GM18861 (cell line): ENCODE measurements at regions not wholly inside any gene's neighbourhood (a gene's known extent, or its start where the extent isn't known, plus 50 kb on each side); places are given as distances from the start of the nearest gene placed in this dataset.
"Not testable (repeated sequence)": the region's sequence is repeated elsewhere in the genome, so short reads cannot be mapped to it uniquely, and the experiment has no call there.

Experiments
- ATAC-seq: cut with Tn5 transposase; IDR thresholded peaks from one replicate; pipeline ENCODE4 v1.9.1; 2021; ENCODE audit not compliant: unreplicated experiment

DNA sequence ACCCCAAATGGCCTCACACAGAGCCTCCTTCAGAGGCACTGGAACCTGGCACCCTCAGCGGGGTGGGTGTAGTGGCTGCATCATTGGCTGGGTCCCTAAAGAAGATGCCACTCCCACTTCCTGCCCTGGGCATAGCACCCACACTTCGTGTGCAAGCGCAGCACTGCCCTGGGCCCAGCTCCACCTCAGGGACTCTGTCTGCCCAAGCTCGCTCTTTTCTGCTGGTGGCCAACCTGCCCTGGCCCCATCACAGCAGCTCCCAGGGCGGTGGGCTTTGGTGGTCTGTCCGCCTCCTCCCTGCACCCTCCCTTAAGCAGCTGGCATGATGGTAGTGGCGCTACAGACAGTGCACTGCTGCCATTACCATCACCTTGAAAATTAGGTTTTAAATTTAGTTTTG is 829.3 kb upstream of the BRINP3 start:
- no peak for ATAC-seq

DNA sequence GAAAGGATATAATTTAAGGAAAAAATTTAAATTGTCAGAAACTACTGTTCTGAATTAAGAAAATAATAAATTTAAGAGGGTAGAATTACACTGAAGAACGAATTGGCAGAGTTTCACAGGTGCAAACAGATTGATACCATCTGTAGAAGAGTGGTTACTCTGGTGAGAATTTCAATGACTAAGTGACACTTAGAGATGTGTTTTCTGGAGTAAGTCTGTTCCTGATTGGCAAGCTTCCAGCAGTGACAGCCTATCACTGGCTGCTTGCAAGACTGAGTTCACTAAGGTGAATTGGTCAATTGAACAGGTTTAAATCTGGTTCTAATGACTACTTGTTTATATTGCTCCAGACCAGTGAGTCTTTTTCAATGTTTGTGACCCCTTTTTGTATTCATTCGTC is 838.2 kb upstream of the RGS18 start:
- no peak for ATAC-seq

DNA sequence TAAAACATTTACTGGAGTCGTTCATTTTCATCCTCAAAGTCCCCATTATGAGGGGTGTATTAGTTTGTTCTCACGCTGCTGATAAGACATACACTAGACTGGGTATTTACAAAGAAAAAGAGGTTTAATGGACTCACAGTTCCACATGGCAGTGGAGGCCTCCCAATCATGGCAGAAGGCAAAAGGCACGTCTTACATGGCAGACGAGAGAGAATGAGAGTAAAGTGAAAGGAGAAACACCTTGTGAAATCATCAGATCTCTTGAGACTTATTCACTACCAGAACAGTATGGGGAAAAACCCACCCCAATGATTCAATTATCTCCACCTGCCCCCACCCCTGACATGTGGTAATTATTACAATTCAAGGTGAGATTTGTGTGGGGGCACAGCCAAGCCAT is 830.4 kb upstream of the RGS18 start:
- ATAC-seq, result no peak

DNA sequence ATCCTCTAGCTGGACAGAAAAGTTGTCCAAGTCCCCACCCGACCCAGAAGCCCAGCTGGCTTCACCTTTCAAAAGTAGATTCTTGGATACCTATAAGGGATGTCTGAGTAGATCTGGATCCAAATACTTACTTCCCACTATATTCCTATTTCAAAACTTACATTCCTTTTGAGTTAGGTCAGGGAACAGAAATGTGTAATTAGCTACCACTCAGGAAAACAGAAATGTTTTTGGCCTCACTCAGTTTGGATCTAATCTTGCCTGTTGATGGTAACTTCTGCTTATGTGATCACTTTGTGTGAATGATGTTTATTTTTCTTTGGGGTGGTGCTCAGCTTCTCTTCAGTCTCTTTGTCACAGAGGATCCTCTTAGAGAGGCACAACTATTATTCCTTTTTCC is 814.4 kb upstream of the RGS18 start:
- ATAC-seq, result no peak

DNA sequence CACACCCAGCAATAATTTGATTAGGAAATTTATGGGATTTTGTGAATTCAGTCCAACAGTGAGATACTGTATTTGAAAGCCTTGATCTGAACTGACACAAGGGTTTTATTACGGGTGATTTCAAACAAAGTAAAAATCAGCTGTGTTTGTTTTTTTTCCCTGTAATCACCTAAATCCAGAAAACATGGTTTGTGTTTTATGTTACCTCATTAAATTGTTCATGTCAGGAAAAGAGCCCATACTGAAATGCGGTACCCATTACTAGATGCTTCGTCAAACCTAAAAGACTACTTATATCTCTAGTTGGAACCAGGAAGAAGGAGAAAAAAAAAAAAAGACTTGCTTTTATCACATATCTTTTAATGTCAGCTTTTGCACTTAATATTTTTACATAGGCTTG is 811.9 kb upstream of the RGS18 start:
- no peak for ATAC-seq

DNA sequence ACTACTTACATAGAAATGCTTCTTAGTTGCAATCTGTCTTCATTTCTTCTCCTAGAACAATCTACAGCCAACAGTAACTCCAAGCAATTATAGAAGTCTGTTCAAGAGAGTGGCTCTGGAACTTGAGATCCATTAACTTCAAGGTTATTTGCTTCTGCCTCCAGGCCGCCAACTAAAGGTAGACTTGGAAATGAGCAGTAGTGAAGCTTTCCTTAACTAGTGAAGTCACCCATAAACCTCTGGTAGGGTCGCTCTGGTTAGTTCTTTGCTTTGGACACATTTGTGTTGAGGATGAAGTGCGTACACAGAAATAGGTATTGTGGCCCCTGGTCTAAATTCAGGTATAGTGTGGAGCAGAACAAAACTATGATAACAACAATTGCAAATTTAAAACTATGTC is 809.9 kb upstream of the RGS18 start:
- ATAC-seq, result no peak

DNA sequence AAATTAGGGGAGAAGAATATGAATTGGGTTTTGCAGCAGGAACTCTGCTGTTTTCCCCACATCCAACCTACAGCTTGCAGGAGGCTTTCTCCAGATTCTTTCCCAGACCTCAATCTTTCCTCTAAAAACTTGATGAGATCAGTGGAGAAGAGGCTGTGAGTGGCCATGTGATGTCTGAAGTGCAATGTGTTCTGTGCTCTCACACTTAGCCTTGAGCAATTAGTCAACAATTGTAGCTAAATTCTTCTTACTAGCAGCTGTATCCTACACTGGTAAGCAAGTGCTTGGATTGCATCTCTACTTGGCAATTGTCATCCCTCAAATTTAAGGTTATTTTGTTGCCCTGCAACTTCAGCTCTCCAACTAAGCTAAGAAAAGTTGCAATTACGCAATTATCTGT is 807.3 kb upstream of the RGS18 start:
- no peak for ATAC-seq

DNA sequence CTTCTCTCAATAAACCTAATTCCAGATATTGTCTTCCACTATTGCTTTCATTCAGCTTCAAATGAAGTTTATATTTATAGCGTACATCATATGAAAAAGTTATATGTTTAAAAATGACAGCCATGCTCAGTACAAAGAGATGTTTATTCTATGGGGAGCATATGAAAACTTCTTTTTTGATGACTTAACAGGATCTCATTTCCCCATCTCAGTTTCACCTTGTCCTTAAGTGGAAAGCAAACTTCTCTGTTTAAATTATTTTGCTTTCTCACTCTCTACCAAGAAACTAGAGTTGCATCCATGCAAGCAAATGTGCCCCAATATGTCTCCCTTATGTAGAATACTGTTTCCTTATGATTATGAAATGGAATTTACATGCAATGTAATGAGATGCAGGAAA is 799.5 kb upstream of the RGS18 start:
- ATAC-seq, result no peak

DNA sequence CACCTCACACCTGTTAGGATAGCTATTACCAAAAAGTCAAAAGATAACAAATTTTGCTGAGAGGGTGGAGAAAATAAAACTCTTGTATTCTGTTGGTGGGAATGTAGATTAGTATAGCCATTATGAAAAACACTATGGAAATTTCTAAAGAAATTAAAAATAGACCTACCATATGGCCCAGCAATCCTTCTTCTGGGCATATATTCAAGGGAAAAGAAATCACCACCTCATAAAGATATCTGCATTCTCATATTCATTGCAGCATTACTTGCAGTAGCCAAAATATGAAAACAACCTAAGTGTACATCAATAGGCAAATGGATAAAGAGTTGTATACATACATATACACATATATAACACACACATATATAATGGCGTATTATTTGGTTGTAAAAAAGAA is 791.6 kb upstream of the RGS18 start:
- ATAC-seq, result no peak

DNA sequence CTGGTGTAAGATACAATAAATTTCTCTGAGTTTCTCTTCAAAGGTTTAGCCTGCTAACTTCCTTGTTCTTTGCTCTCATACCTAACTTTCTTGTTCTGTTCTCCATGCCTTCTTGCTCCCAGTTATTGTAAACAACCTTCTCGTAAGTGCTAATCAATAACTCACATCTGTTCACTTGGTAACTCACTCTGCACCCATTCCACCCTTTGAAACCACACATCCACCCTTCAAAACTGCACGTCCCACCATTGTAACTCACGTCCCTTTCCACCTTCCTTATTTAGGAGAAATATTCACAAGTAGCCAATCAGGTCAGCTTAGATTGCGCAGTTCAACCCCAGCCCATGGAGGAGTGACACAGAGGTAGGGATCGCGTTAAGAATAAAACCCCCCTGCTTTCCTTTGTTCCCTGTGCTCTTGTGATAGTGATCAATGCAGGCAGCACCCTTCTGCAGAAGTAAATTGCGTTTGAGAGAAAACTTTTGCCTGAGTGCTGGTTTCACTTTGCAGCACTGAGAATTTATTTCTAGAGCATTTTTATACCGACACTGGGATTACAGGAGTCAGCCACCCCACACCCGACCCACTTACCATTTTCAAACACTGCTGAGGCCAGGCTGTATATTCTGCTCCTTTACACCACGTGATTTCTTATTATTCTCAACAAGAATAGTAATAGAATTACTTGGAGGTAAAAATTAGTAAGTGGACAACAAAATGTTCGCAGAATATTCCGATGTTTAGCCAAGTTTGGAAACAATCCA is 789.2 kb upstream of the RGS18 start:
- no peak for ATAC-seq

DNA sequence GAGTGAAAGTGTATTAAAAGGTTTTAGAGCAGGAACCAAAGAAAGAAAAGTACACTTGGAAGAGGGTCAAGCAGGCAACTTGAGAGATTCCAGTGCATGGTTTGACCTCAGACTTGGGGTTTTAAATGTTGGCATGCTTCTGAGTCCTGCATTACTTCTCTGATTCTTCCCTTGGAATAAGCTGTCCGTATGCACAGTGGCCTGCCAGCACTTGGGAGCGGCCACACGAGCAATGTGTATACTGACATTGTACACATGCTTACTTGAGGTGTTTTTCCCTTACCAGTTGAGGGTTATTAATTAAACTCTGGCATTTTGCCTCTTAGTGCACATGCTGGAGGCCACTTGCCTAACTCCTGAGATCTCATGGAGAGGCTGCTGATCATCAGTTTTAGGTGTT is 786.6 kb upstream of the RGS18 start:
- no peak for ATAC-seq

DNA sequence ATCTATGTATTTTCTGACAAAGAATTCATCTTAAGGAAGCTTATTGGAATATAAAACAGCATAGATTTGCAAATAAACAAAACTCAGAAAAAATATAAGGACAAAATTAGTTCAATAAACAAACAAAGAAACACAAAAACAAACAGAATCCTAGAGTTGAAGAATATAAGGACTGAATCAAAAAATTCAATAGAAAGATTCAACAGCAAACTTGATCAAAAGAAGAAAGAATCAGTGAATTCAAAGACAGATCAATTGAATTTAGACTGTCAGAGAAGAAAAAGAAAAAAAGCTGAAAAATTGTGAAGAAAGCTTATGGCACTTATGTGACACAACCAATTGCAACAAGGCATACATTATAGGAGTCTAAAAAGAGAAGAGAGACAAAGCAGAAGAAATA is 770.0 kb upstream of the RGS18 start:
- ATAC-seq, result no peak

DNA sequence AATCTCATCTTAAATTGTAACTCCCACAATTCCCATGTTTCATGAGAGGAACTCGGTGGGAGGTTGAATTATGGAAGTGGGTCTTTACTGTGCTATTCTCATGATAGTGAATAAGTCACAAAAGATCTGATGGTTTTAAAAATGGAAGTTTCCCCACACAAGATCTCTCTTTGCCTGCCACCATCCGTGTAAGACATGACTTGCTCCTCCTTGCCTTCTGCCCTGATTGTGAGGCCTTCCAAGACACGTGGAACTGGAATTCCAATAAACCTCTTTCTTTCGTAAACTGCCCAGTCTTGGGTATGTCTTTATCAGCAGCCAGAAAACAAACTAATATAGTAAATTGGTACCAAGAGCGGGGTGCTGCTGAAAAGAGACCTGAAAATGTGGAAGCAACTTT is 761.6 kb upstream of the RGS18 start:
- no peak for ATAC-seq

DNA sequence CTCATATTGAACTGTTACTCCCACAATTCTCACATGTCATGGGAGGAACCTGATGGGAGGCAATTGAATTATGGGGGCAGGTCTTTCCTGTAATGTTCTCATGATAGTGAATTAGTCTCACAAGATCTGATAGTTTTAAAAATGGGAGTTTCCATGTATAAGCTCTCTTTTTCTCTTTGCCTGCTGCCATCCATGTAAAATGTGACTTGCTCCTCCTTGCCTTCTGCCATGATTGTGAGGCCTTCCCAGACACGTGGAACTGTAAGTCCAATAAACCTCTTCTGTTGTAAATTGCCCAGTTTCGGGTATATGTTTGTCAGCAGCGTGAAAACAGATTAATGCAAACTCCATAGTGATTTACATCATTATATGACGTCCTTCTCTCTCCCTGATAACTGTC is 759.7 kb upstream of the RGS18 start:
- ATAC-seq, result no peak

DNA sequence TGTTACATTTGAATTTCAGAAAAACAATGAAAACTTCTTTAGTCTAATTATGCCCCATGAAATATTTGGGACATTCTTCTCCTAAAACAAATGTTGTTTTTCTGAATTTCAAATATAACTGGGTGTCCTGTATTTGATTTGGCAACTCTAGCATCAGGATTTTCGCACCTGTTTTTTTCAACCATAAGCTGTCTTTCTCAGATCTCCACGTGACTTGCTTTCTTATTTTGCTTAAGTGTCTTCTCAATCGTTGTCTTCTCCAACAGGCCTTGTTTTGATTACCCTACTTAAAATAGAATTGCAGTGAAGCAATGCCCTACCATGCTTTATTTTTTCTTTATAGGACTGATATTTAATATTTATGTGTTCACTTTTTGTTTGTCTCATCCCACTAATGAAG is 752.8 kb upstream of the RGS18 start:
- ATAC-seq, result no peak

DNA sequence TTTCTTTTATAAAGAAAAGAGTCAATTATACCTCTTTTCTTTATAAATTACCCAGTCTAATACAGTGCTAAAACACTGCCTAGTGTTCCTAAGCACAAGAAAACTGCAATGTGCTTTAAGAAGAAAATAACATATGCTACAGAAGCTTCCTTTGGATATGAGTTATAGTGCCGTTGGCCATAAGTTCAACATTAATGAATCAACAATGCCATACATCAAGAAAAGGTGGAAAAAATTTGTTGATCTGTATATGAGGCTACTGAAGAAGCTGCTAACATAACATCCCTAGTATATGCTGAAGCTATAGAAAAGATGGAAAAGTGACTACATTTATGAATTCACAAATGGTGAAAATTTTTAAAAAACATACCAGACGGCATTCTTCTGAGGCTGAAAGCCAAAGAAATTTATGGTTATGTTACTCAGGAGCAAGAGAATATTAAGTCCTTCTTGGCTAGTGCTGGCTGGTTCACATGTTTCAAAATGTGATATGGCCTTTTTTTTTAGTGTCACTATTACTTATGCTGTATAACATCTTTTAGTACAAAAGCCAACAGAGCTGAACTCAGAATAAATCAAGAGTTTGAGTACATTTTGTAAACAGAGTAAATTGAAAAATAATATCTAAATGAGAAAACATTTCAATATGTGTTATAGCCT is 743.2 kb upstream of the RGS18 start:
- no peak for ATAC-seq

DNA sequence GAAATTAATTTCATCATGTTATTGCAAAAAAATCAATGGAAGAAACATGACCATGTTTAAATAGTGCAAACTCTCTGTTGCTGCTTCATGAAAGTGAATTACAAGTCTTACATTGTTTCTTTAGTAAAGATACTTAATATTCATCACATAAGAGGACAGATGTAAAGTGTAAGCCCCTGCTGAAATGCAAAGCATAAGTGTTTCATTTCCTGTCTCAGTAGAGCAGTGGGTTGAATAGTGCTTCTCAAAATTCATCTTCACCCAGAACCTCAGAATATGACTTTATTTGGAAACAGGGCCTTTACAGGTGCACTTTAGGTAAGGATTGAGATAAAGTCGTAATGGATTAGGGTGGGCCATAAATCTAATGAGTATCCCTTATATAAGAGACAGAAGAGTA is 738.4 kb upstream of the RGS18 start:
- no peak for ATAC-seq

DNA sequence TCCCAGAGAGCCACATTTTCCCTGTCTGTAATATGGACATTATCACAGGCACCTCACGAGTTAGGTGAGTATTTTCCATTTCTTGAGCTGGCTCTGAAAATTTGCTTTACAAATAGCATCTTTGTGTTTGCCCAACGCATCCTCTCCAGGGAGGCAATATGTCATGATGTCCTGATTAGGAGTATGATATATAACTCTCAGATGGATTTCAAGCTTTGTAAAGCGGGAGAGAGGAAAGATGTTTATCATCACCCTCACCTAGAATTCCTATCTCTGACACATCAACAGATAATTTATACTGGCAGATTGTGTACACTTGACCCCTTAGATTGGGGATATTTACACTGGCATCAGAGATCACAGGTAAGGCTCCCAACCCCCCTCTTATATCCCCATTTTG is 730.7 kb upstream of the RGS18 start:
- no peak for ATAC-seq

DNA sequence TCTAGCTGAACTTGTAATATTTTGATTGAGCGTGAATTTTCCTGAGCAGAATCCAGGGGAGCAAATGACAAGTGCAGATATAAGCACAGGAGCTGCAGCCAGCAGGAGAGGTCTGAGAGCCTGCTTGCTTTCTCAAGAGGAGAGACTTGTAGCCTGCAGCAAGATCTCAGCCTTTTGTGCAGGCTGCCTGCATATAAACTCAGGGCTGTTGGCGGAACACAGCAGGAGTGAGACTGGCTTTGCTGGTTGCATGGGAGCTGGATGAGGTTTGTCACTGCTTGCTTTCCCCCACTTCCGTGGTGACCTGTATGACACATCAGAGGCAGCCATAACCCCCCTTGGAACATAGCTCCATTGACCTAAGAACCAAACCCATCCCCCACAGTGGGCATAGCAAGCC is 725.4 kb upstream of the RGS18 start:
- ATAC-seq, result no peak

DNA sequence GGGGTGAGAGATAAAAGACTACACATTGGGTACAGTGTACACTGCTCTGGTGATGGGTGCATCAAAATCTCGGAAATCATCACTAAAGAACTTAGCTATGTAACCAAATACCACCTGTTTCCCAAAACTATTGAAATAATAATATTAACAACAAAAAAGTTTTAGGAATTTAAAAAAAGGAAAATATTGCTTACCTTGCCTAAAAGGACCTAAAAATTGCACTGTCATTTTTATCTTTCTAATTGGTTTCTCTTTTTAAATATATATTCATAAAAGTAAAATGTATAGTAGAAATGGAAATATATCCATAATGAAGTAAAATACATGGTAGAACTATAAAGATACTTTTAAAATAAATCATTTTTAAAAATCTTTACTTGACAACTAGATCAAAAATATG is 719.3 kb upstream of the RGS18 start:
- ATAC-seq, result no peak

DNA sequence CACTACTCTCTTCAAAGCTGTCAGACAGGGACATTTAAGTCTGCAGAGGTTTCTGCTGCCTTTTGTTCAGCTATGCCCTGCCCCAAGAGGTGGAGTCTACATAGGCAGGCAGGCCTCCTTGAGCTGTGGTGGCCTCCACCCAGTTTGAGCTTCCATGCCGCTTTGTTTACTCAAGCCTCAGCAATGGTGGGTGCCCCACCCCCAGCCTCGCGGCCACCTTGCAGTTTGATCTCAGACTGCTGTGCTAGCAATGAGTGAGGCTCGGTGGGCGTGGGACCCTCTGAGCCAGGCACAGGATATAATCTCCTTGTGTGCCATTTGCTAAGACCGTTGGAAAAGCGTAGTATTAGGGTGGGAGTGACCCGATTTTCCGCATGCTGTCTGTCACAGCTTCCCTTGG is 710.0 kb upstream of the RGS18 start:
- not testable (repeated sequence) for ATAC-seq

DNA sequence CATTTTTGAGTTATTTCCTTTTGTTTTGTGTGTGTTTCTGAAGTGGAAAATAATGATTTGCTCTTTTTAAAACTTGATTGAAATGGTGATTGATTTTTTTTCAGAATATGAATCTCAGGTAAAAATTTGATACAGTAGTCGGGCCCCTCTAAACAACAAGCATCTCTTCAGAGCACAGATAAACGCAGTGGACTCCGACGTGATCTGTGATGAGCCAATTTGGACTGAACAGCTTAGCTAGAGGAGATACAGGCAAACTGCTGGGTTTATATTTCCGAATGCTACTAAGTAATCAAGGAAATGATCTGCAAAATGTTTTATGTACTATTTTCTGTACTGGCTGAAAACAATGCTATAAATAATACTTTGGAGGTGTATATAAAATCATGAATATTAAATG is 705.7 kb upstream of the RGS18 start:
- no peak for ATAC-seq

DNA sequence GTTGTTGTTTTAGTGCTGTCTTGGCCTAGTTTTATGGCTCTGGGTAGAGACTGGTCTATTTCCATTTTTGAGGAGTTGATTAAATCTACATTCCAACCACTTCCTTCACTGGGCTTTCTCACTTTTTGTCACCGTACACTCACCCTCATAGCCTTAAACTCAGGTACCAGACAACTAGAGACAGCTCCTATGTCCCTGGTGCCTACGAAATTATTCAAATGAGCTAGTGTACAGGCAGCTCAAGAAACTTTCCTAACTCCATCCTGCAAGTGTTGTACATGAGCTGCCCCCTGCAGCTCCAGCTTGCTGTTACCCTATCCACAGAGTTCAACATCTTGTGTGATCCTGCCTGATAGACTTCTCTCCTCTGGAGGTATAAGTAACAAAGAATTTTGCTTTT is 704.8 kb upstream of the RGS18 start:
- no peak for ATAC-seq
